ENCODE measurements at regions not wholly inside any gene's neighbourhood (a gene's known extent, or its start where the extent isn't known, plus 50 kb on each side); places are given as distances from the start of the nearest gene placed in this dataset.

DNA sequence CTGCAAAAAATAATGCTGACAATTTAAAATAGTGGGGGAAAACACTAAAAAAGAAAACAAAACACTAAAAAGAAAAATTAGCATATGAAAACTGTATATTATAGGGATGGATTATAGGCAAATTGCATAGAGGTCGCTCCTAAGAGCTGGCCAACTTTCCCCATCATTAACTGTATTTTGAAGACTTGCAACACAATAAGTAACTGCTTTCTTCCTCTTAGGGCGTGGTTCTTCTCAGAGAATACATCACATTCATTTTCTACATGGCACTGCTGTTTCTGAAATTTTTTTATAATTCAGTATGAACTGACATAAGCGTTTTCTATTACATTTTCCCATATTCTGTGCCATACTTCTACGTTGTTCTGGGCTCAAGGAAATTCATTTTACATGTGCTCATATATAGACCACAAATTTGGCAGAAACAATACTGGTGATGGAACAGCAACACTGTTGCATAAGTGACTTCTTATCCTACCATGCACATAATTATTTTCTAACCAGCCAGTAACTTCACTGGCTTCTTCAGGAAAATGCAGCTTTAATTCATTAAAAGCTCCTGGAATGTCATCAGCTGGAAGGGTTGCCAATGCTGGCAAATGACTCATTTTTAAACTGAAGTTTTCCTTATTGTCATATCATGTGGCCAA lies 171.2 kb upstream of the DMAC1 start:
- TF ChIP-seq, protein P1, sequence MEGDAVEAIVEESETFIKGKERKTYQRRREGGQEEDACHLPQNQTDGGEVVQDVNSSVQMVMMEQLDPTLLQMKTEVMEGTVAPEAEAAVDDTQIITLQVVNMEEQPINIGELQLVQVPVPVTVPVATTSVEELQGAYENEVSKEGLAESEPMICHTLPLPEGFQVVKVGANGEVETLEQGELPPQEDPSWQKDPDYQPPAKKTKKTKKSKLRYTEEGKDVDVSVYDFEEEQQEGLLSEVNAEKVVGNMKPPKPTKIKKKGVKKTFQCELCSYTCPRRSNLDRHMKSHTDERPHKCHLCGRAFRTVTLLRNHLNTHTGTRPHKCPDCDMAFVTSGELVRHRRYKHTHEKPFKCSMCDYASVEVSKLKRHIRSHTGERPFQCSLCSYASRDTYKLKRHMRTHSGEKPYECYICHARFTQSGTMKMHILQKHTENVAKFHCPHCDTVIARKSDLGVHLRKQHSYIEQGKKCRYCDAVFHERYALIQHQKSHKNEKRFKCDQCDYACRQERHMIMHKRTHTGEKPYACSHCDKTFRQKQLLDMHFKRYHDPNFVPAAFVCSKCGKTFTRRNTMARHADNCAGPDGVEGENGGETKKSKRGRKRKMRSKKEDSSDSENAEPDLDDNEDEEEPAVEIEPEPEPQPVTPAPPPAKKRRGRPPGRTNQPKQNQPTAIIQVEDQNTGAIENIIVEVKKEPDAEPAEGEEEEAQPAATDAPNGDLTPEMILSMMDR (IDR thresholded peaks at IDR 0.05; ENCODE audit: low read depth, low read length, missing input control) = no peak
- TF ChIP-seq, protein P2, sequence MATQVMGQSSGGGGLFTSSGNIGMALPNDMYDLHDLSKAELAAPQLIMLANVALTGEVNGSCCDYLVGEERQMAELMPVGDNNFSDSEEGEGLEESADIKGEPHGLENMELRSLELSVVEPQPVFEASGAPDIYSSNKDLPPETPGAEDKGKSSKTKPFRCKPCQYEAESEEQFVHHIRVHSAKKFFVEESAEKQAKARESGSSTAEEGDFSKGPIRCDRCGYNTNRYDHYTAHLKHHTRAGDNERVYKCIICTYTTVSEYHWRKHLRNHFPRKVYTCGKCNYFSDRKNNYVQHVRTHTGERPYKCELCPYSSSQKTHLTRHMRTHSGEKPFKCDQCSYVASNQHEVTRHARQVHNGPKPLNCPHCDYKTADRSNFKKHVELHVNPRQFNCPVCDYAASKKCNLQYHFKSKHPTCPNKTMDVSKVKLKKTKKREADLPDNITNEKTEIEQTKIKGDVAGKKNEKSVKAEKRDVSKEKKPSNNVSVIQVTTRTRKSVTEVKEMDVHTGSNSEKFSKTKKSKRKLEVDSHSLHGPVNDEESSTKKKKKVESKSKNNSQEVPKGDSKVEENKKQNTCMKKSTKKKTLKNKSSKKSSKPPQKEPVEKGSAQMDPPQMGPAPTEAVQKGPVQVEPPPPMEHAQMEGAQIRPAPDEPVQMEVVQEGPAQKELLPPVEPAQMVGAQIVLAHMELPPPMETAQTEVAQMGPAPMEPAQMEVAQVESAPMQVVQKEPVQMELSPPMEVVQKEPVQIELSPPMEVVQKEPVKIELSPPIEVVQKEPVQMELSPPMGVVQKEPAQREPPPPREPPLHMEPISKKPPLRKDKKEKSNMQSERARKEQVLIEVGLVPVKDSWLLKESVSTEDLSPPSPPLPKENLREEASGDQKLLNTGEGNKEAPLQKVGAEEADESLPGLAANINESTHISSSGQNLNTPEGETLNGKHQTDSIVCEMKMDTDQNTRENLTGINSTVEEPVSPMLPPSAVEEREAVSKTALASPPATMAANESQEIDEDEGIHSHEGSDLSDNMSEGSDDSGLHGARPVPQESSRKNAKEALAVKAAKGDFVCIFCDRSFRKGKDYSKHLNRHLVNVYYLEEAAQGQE (IDR thresholded peaks at IDR 0.05) = no peak
- TF ChIP-seq, protein P3, sequence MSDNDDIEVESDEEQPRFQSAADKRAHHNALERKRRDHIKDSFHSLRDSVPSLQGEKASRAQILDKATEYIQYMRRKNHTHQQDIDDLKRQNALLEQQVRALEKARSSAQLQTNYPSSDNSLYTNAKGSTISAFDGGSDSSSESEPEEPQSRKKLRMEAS (IDR thresholded peaks at IDR 0.05) = no peak
- TF ChIP-seq TAF1 (conservative IDR thresholded peaks at IDR 0.05) = no peak
- no peak for TF ChIP-seq YY1 (IDR thresholded peaks at IDR 0.05)
- no peak for TF ChIP-seq JUND (IDR thresholded peaks at IDR 0.05)
- no peak for TF ChIP-seq RAD21 (IDR thresholded peaks at IDR 0.05)
- TF ChIP-seq SP1 (IDR thresholded peaks at IDR 0.05) = no peak
- no peak for TF ChIP-seq GABPA (IDR thresholded peaks at IDR 0.05 in 1 of 2, conservative IDR thresholded peaks at IDR 0.05 in 1 of 2)
